ENCODE measurements at regions not wholly inside any gene's neighbourhood (a gene's known extent, or its start where the extent isn't known, plus 50 kb on each side); places are given as distances from the start of the nearest gene placed in this dataset.

- TF ChIP-seq EP300 (IDR thresholded peaks at IDR 0.05; ENCODE audit: low read depth) (no peak), CTCF (IDR thresholded peaks at IDR 0.05) (no peak)
These were observed 363.5 kb upstream of the FRG2C start for GRCh38 chr3:75300606-75301005.
